Trophoblast cell (in vitro differentiated cells and primary cell): ENCODE measurements at regions not wholly inside any gene's neighbourhood (a gene's known extent, or its start where the extent isn't known, plus 50 kb on each side); places are given as distances from the start of the nearest gene placed in this dataset.

ENCODE experiments used
- DNase-seq, 2 donors: peaks; one replicate each; pipeline ENCODE4 v3.0.0-alpha.2; 2016
- H2AFZ ChIP-seq: 2 replicates; pipeline ENCODE4 v1.6.1; 2013; ENCODE audit warnings: low read length, moderate library complexity, mild to moderate bottlenecking; ENCODE audit not compliant: insufficient read depth, poor library complexity
- H2AK5ac ChIP-seq: 2 replicates; pipeline ENCODE4 v1.6.1; 2013; ENCODE audit warnings: mild to moderate bottlenecking, low read length
- H2BK120ac ChIP-seq: 2 replicates; pipeline ENCODE4 v1.6.1; 2013; ENCODE audit warnings: low read length, mild to moderate bottlenecking, moderate library complexity; ENCODE audit not compliant: insufficient read depth, poor library complexity
- H2BK12ac ChIP-seq: 2 replicates; pipeline ENCODE4 v1.6.1; 2013; ENCODE audit warnings: mild to moderate bottlenecking, low read length, moderate library complexity
- H2BK5ac ChIP-seq: 2 replicates; pipeline ENCODE4 v1.6.1; 2013; ENCODE audit warnings: low read length, low read depth, moderate library complexity, mild to moderate bottlenecking; ENCODE audit not compliant: poor library complexity
- H3K14ac ChIP-seq: 2 replicates; pipeline ENCODE4 v1.6.1; 2013; ENCODE audit warnings: mild to moderate bottlenecking, low read length
- H3K18ac ChIP-seq: 2 replicates; pipeline ENCODE4 v1.6.1; 2013; ENCODE audit warnings: mild to moderate bottlenecking, low read length
- H3K23ac ChIP-seq: 2 replicates; pipeline ENCODE4 v1.6.1; 2013; ENCODE audit warnings: low read length
- H3K27ac ChIP-seq: 2 replicates; pipeline ENCODE4 v1.5.1; 2013; ENCODE audit warnings: low read depth, mild to moderate bottlenecking, inconsistent platforms, low read length, moderate library complexity
- H3K27me3 ChIP-seq: 2 replicates; pipeline ENCODE4 v1.6.1; 2013; ENCODE audit warnings: inconsistent platforms, mild to moderate bottlenecking, low read length, moderate library complexity; ENCODE audit not compliant: insufficient read depth
- H3K36me3 ChIP-seq, 2 experiments: 1 replicate in 1 of 2; 2 replicates in 1 of 2; pipeline ENCODE4 v1.6.1; 2013; ENCODE audit warnings: low read length in 2 of 2, mild to moderate bottlenecking in 2 of 2, moderate library complexity in 1 of 2; ENCODE audit not compliant: insufficient read depth in 2 of 2, control insufficient read depth in 1 of 2
- H3K4ac ChIP-seq: 2 replicates; pipeline ENCODE4 v1.6.1; 2013; ENCODE audit warnings: low read depth, mild to moderate bottlenecking, low read length, moderate library complexity
- H3K4me1 ChIP-seq, 2 experiments: 1 replicate in 1 of 2; 2 replicates in 1 of 2; pipeline ENCODE4 v1.6.1; 2013; ENCODE audit warnings: low read length in 2 of 2, mild to moderate bottlenecking in 2 of 2, moderate library complexity in 1 of 2; ENCODE audit not compliant: insufficient read depth in 2 of 2, control insufficient read depth in 1 of 2
- H3K4me2 ChIP-seq: 2 replicates; pipeline ENCODE4 v1.6.1; 2013; ENCODE audit warnings: inconsistent platforms, mild to moderate bottlenecking, low read length, moderate library complexity
- H3K4me3 ChIP-seq: 2 replicates; pipeline ENCODE4 v1.5.1; 2013; ENCODE audit warnings: mild to moderate bottlenecking, low read depth, low read length, inconsistent platforms
- H3K79me1 ChIP-seq: one replicate; pipeline ENCODE4 v1.6.1; 2013; ENCODE audit warnings: low read length
- H3K79me2 ChIP-seq: 2 replicates; pipeline ENCODE4 v1.6.1; 2013; ENCODE audit warnings: low read length, mild to moderate bottlenecking; ENCODE audit not compliant: control insufficient read depth, insufficient read depth, poor library complexity
- H3K9ac ChIP-seq: 2 replicates; pipeline ENCODE4 v1.6.1; 2013; ENCODE audit warnings: mild to moderate bottlenecking, low read length
- H3K9me3 ChIP-seq: 2 replicates; pipeline ENCODE4 v1.6.1; 2013; ENCODE audit warnings: low read depth, mild to moderate bottlenecking, control low read depth, inconsistent platforms, low read length; ENCODE audit not compliant: insufficient read depth
- H4K12ac ChIP-seq: 2 replicates; pipeline ENCODE4 v1.6.1; 2013; ENCODE audit warnings: low read depth, mild to moderate bottlenecking, low read length, moderate library complexity
- H4K8ac ChIP-seq: 2 replicates; pipeline ENCODE4 v1.6.1; 2013; ENCODE audit warnings: low read depth, mild to moderate bottlenecking, low read length, moderate library complexity
- H4K91ac ChIP-seq: one replicate; pipeline ENCODE4 v1.6.1; 2013; ENCODE audit warnings: low read depth, mild to moderate bottlenecking, low read length, moderate library complexity
- WGBS: extraction: QIAGEN DNeasy Blood & Tissue Kit; methylation state at CpG from one replicate; pipeline ENCODE4 v1.1.7; 2013; ENCODE audit warnings: missing lambda C conversion rate; ENCODE audit not compliant: insufficient read length, insufficient coverage; ENCODE audit errors: extremely low coverage; 5-methylcytosine and 5-hydroxymethylcytosine counted together

DNA sequence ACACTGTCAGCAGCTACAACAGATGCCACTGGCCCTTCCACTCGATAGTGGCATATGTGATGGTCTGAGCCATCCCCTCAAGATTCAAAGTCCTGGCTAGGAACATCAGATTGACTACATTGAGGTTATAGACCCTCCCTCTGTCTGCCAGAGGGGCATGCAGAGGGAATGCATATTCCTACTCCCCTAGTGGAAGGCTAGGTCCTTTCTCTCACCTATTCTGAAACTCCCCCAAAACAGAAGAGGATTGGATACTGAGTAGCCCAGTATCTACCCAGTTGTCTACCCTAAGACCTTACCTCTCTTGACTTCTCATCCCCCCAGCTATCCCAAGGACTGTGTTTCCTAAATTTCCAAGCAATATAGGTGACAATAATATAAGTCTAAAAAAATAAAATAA is 78.5 kb upstream of the PDE4D start:
- H2AK5ac ChIP-seq, result no peak overlapping the region
- no peaks in the 10 kb centered on the region for H3K79me2 ChIP-seq
- no peak overlapping the region for H3K23ac ChIP-seq

DNA sequence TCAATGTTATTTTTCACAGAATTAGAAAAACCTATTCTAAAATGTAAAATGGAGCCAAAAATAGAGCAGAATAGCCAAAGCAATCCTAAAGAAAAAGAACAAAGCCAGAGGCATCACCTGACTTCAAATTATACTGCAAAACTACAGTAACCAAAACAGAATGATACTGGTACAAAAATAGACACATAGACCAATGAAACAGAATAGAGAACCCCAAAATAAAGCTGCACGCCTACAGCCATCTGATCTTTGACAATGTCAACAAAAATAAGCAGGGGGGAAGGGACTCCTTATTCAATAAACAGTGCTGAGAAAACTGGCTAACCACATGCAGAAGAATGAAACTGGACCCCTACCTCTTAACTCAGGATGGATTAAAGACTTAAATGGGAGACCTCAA is 65.8 kb upstream of the PDE4D start:
- Histone ChIP-seq H3K4me1 (no peaks in the 10 kb centered on the region), H4K12ac (no peak overlapping the region), H3K79me1 (no peaks in the 10 kb centered on the region), H3K9me3 (no peaks in the 10 kb centered on the region), H3K27ac (no peak overlapping the region), H2AK5ac (no peak overlapping the region), H3K36me3 (no peaks in the 10 kb centered on the region), H3K4me3 (no peak overlapping the region), H4K8ac (no peak overlapping the region), H2BK120ac (no peak overlapping the region), H3K27me3 (no peaks in the 10 kb centered on the region), H3K14ac (no peak overlapping the region), H4K91ac (no peak overlapping the region), H2AFZ (no peak overlapping the region), H3K79me2 (no peaks in the 10 kb centered on the region), H3K4me2 (no peak overlapping the region), H3K23ac (no peak overlapping the region), H3K4ac (no peak overlapping the region), H2BK12ac (no peak overlapping the region), H3K9ac (no peak overlapping the region), H3K18ac (no peak overlapping the region), H2BK5ac (no peak overlapping the region)
- no CpG with 5 or more reads among the region's 1 CpG for WGBS
- DNase-seq, result no peak

More for the DNA sequence above, 78.5 kb upstream of the PDE4D start:
- no peak overlapping the region for H3K18ac ChIP-seq
- WGBS, result no CpG with 5 or more reads among the region's 1 CpG
- no peak overlapping the region for H2AFZ ChIP-seq
- no peaks in the 10 kb centered on the region for H3K4me1 ChIP-seq
- no peak overlapping the region for H4K91ac ChIP-seq
- no peak overlapping the region for H3K27ac ChIP-seq
- no peak overlapping the region for H2BK5ac ChIP-seq
- H3K9ac ChIP-seq, result no peak overlapping the region
- no peaks in the 10 kb centered on the region for H3K79me1 ChIP-seq
- H3K4me3 ChIP-seq, result no peak overlapping the region
- no peak overlapping the region for H3K4ac ChIP-seq
- H2BK12ac ChIP-seq, result no peak overlapping the region
- no peaks in the 10 kb centered on the region for H3K9me3 ChIP-seq
- no peak overlapping the region for H4K12ac ChIP-seq
- H3K27me3 ChIP-seq, result no peaks in the 10 kb centered on the region
- H3K14ac ChIP-seq, result no peak overlapping the region
- H4K8ac ChIP-seq, result no peak overlapping the region
- no peak for DNase-seq
- H3K4me2 ChIP-seq, result no peak overlapping the region
- no peaks in the 10 kb centered on the region for H3K36me3 ChIP-seq
- no peak overlapping the region for H2BK120ac ChIP-seq

DNA sequence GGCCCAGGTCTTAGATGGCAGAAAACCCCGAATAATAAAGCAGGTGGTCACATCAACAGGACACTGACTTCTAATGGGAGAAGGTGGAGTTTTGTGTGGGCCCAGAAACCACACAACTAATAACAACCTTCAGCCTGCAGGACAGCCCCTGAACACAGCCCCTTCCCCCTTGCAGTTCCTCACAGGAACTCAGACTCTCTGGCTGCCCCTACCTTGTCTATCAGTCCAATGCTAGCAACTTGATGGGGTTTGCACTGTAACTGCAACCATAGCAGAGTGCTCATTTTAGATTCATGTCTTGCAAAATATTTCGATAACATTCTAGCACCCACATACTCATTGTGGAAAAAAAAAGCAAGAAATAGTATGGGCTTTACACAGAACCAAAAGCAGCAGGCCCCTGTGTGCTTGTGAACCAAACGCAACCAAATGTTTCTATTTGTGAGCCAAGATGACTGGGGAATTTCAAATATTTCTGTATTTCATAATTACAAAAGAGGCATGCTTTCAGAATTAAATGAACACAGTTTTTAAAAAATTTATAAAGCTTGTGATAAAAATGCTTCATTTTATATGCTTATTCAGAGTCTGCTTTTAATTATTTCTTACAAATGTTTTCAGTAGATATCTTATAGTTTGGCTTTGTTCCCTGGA is 62.7 kb upstream of the PDE4D start:
- no peak overlapping the region for H2AK5ac ChIP-seq
- H3K27me3 ChIP-seq, result no peaks in the 10 kb centered on the region
- H3K4me3 ChIP-seq, result no peak overlapping the region
- H3K27ac ChIP-seq, result no peak overlapping the region
- no peaks in the 10 kb centered on the region for H3K36me3 ChIP-seq
- no peak overlapping the region for H3K18ac ChIP-seq
- no peak overlapping the region for H2BK120ac ChIP-seq
- no peak overlapping the region for H3K4me2 ChIP-seq
- H3K4ac ChIP-seq, result no peak overlapping the region
- no peak overlapping the region for H2BK12ac ChIP-seq
- no peak for DNase-seq
- WGBS, result no CpG with 5 or more reads among the region's 3 CpGs
- H2BK5ac ChIP-seq, result no peak overlapping the region
- no peaks in the 10 kb centered on the region for H3K4me1 ChIP-seq
- no peak overlapping the region for H4K91ac ChIP-seq
- H3K14ac ChIP-seq, result no peak overlapping the region
- H4K8ac ChIP-seq, result no peak overlapping the region
- no peak overlapping the region for H2AFZ ChIP-seq
- no peaks in the 10 kb centered on the region for H3K79me1 ChIP-seq
- H3K23ac ChIP-seq, result no peak overlapping the region
- H3K9me3 ChIP-seq, result no peaks in the 10 kb centered on the region
- H4K12ac ChIP-seq, result no peak overlapping the region
- H3K79me2 ChIP-seq, result no peaks in the 10 kb centered on the region
- no peak overlapping the region for H3K9ac ChIP-seq

- Histone ChIP-seq H3K18ac (no peak overlapping the region), H2AK5ac (peak overlapping the region; percentile 37), H3K27me3 (no peaks in the 10 kb centered on the region), H2BK120ac (no peak overlapping the region), H2AFZ (no peak overlapping the region), H3K4me3 (no peak overlapping the region), H4K91ac (no peak overlapping the region), H4K12ac (no peak overlapping the region), H3K23ac (no peak overlapping the region), H3K79me1 (no peaks in the 10 kb centered on the region), H3K79me2 (no peaks in the 10 kb centered on the region), H3K9ac (no peak overlapping the region), H2BK5ac (no peak overlapping the region), H3K4me1 (no peaks in the 10 kb centered on the region), H3K14ac (no peak overlapping the region), H3K27ac (no peak overlapping the region), H3K4ac (no peak overlapping the region), H4K8ac (no peak overlapping the region), H3K9me3 (no peaks in the 10 kb centered on the region), H3K36me3 (no peaks in the 10 kb centered on the region), H2BK12ac (no peak overlapping the region), H3K4me2 (no peak overlapping the region)
- no peak for DNase-seq
- WGBS, result no CpG with 5 or more reads among the region's 2 CpGs
Observed at GRCh38 chr5:59955241-59955640, 61.7 kb upstream of the PDE4D start.
